HCT116 (cell line): ENCODE measurements at regions not wholly inside any gene's neighbourhood (a gene's known extent, or its start where the extent isn't known, plus 50 kb on each side); places are given as distances from the start of the nearest gene placed in this dataset.

Experiments
- CTCF ChIP-seq, 3 experiments: fragments of 200-600 bp in 1 of 3; sonication (generic) in 1 of 3; IDR thresholded peaks in 2 of 3; conservative IDR thresholded peaks in 1 of 3; 2 replicates each; pipeline ENCODE4 v1.5.1; 2012 to 2017; ENCODE audit warnings: low read depth in 2 of 3, low read length in 2 of 3, antibody characterized with exemption in 1 of 3, borderline replicate concordance in 1 of 3, control low read depth in 1 of 3, mild to moderate bottlenecking in 1 of 3, mixed read lengths in 1 of 3, mixed run types in 1 of 3, moderate library complexity in 1 of 3; ENCODE audit not compliant: insufficient read depth in 1 of 3
- MAX ChIP-seq: IDR thresholded peaks from 2 replicates; pipeline ENCODE4 v1.6.1; 2012
- POLR2A ChIP-seq: IDR thresholded peaks from 2 replicates; pipeline ENCODE4 v1.7.0; 2011; ENCODE audit warnings: borderline replicate concordance; ENCODE audit not compliant: insufficient read depth, insufficient read length; ENCODE audit errors: extremely low read depth
- POLR2AphosphoS5 ChIP-seq: IDR thresholded peaks from 2 replicates; pipeline ENCODE4 v1.6.1; 2011; ENCODE audit warnings: mild to moderate bottlenecking, low read depth, low read length, moderate library complexity
- SRF ChIP-seq: IDR thresholded peaks from 2 replicates; pipeline ENCODE4 v1.6.1; 2012; ENCODE audit warnings: low read depth
- TCF7L2 ChIP-seq: IDR thresholded peaks from 2 replicates; pipeline ENCODE4 v1.7.0; 2011; ENCODE audit warnings: borderline replicate concordance, inconsistent platforms; ENCODE audit not compliant: insufficient read depth, insufficient read length; ENCODE audit errors: extremely low read depth

GRCh38 chr12:91432089-91432488 is 249.5 kb upstream of the DCN start:
- no peak for TF ChIP-seq CTCF (IDR thresholded peaks at IDR 0.05 in 2 of 3, conservative IDR thresholded peaks at IDR 0.05 in 1 of 3; ENCODE audit: borderline replicate concordance in 1 of 3, insufficient read depth in 1 of 3, low read depth in 2 of 3, low read length in 2 of 3)
- no peak for TF ChIP-seq SRF
- no peak for TF ChIP-seq POLR2AphosphoS5
- no peak for TF ChIP-seq POLR2A
- no peak for TF ChIP-seq TCF7L2
- no peak for TF ChIP-seq MAX
